ENCODE measurements at regions not wholly inside any gene's neighbourhood (a gene's known extent, or its start where the extent isn't known, plus 50 kb on each side); places are given as distances from the start of the nearest gene placed in this dataset.

DNA sequence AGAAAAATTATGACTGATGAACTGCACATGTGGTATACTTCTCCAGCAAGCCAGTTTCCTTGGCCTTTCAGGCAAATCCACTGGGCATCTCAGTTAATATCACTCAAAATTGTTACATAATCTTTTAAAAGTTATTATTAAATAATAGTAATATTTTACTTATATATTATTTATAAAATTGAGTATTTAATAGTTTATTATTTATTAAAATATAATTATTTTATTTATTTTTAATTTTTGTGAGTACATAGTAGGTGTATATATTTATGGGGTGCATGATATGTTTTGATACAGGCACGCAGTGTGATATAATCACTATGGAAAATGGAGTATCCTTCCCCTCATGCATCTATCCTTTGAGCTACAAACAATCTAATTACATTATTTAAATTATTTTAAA lies 384.1 kb upstream of the LRFN5 start:
- Histone ChIP-seq H3K36me3 (replicated peaks in 1 of 2; ENCODE audit: control insufficient read depth in 1 of 2, insufficient read depth in 2 of 2, low read length in 2 of 2) (no peaks in the 10 kb centered on the region), H3K27ac (ENCODE audit: extremely low read length, insufficient read depth, low read length) (no peak overlapping the region), H4K20me1 (ENCODE audit: insufficient read depth, low read length) (no peaks in the 10 kb centered on the region), H3K4me1 (ENCODE audit: insufficient read depth, low read length) (no peaks in the 10 kb centered on the region), H2AFZ (ENCODE audit: low read length) (no peak overlapping the region), H3K9me3 (ENCODE audit: low read length) (peaks cover 67% of the 10 kb centered on the region), H3K9ac (ENCODE audit: insufficient read depth, low read depth, low read length) (no peak overlapping the region), H3K27me3 (ENCODE audit: control insufficient read depth in 1 of 2, insufficient read depth in 2 of 2, low read length in 2 of 2) (no peaks in the 10 kb centered on the region), H3K4me3 (replicated peaks in 1 of 3; ENCODE audit: insufficient read depth in 1 of 3, low read depth in 2 of 3, low read length in 3 of 3) (no peak overlapping the region), H3K79me2 (ENCODE audit: insufficient read depth, low read length) (no peaks in the 10 kb centered on the region), H3K4me2 (ENCODE audit: low read depth, low read length) (no peak overlapping the region)
- TF ChIP-seq CREM (IDR thresholded peaks at IDR 0.05) (no peak), CREM (CRISPR knock-in tag; IDR thresholded peaks at IDR 0.05) (no peak), SCMH1 (CRISPR knock-in tag; IDR thresholded peaks at IDR 0.05; ENCODE audit: borderline replicate concordance) (no peak), HNF4A (CRISPR knock-in tag; IDR thresholded peaks at IDR 0.05) (no peak), HOXD1 (CRISPR knock-in tag; IDR thresholded peaks at IDR 0.05) (no peak), ZFP36 (IDR thresholded peaks at IDR 0.05; ENCODE audit: borderline replicate concordance, low read depth, low read length, partially characterized antibody) (no peak), ELF3 (CRISPR knock-in tag; IDR thresholded peaks at IDR 0.05) (no peak), ISL2 (CRISPR knock-in tag; IDR thresholded peaks at IDR 0.05) (no peak), ZNF205 (CRISPR knock-in tag; IDR thresholded peaks at IDR 0.05) (no peak), ONECUT2 (CRISPR knock-in tag; IDR thresholded peaks at IDR 0.05) (no peak), EEA1 (CRISPR knock-in tag; IDR thresholded peaks at IDR 0.05; ENCODE audit: borderline replicate concordance) (no peak), ZNF468 (CRISPR knock-in tag; IDR thresholded peaks at IDR 0.05) (no peak), HOXA5 (CRISPR knock-in tag; IDR thresholded peaks at IDR 0.05) (no peak), KDM1A (CRISPR knock-in tag; IDR thresholded peaks at IDR 0.05) (no peak), POLR2A (IDR thresholded peaks at IDR 0.05; ENCODE audit: insufficient read depth in 1 of 2, low read depth in 2 of 2, low read length in 2 of 2) (no peak), ZNF788 (CRISPR knock-in tag; IDR thresholded peaks at IDR 0.05; ENCODE audit: borderline replicate concordance) (no peak)
- TF ChIP-seq, protein P1, sequence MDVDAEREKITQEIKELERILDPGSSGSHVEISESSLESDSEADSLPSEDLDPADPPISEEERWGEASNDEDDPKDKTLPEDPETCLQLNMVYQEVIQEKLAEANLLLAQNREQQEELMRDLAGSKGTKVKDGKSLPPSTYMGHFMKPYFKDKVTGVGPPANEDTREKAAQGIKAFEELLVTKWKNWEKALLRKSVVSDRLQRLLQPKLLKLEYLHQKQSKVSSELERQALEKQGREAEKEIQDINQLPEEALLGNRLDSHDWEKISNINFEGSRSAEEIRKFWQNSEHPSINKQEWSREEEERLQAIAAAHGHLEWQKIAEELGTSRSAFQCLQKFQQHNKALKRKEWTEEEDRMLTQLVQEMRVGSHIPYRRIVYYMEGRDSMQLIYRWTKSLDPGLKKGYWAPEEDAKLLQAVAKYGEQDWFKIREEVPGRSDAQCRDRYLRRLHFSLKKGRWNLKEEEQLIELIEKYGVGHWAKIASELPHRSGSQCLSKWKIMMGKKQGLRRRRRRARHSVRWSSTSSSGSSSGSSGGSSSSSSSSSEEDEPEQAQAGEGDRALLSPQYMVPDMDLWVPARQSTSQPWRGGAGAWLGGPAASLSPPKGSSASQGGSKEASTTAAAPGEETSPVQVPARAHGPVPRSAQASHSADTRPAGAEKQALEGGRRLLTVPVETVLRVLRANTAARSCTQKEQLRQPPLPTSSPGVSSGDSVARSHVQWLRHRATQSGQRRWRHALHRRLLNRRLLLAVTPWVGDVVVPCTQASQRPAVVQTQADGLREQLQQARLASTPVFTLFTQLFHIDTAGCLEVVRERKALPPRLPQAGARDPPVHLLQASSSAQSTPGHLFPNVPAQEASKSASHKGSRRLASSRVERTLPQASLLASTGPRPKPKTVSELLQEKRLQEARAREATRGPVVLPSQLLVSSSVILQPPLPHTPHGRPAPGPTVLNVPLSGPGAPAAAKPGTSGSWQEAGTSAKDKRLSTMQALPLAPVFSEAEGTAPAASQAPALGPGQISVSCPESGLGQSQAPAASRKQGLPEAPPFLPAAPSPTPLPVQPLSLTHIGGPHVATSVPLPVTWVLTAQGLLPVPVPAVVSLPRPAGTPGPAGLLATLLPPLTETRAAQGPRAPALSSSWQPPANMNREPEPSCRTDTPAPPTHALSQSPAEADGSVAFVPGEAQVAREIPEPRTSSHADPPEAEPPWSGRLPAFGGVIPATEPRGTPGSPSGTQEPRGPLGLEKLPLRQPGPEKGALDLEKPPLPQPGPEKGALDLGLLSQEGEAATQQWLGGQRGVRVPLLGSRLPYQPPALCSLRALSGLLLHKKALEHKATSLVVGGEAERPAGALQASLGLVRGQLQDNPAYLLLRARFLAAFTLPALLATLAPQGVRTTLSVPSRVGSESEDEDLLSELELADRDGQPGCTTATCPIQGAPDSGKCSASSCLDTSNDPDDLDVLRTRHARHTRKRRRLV (CRISPR knock-in tag; IDR thresholded peaks at IDR 0.05), result no peak
- TF ChIP-seq, protein P2, sequence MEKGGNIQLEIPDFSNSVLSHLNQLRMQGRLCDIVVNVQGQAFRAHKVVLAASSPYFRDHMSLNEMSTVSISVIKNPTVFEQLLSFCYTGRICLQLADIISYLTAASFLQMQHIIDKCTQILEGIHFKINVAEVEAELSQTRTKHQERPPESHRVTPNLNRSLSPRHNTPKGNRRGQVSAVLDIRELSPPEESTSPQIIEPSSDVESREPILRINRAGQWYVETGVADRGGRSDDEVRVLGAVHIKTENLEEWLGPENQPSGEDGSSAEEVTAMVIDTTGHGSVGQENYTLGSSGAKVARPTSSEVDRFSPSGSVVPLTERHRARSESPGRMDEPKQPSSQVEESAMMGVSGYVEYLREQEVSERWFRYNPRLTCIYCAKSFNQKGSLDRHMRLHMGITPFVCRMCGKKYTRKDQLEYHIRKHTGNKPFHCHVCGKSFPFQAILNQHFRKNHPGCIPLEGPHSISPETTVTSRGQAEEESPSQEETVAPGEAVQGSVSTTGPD (CRISPR knock-in tag; IDR thresholded peaks at IDR 0.05), result no peak
- TF ChIP-seq, protein P3, sequence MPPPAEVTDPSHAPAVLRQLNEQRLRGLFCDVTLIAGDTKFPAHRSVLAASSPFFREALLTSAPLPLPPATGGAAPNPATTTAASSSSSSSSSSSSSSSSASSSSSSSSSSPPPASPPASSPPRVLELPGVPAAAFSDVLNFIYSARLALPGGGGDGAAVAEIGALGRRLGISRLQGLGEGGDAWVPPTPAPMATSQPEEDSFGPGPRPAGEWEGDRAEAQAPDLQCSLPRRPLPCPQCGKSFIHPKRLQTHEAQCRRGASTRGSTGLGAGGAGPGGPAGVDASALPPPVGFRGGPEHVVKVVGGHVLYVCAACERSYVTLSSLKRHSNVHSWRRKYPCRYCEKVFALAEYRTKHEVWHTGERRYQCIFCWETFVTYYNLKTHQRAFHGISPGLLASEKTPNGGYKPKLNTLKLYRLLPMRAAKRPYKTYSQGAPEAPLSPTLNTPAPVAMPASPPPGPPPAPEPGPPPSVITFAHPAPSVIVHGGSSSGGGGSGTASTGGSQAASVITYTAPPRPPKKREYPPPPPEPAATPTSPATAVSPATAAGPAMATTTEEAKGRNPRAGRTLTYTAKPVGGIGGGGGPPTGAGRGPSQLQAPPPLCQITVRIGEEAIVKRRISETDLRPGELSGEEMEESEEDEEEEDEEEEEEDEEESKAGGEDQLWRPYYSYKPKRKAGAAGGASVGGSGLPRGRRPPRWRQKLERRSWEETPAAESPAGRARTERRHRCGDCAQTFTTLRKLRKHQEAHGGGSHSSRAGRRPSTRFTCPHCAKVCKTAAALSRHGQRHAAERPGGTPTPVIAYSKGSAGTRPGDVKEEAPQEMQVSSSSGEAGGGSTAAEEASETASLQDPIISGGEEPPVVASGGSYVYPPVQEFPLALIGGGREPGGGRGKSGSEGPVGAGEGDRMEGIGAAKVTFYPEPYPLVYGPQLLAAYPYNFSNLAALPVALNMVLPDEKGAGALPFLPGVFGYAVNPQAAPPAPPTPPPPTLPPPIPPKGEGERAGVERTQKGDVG (CRISPR knock-in tag; IDR thresholded peaks at IDR 0.05; ENCODE audit: borderline replicate concordance), result no peak
- DNase-seq (ENCODE audit: low spot score) (no peak), ATAC-seq (no peak), FAIRE-seq (no peak)
- ChIA-PET POLR2A (no interaction called here), CTCF (ENCODE audit: low intra/inter-chr PET ratio, low total read pairs) (no interaction called here)
- BruUV-seq (replicated peaks), result no TSS peak
- in situ Hi-C loops (cut with HindIII; ENCODE audit: extremely low pct_ligation_motif_present, low pct_unique_long_range_greater_than_20kb) (no loop called here), intact Hi-C loops (cut with micrococcal nuclease; ENCODE audit: unreplicated experiment) (no loop called here)
- WGBS (ENCODE audit: low lambda C conversion rate), result 2% methylated on average over 1 of the region's 1 CpG

All from HepG2 (cell line).